Esophagus muscularis mucosa (tissue), 4 donors: ENCODE measurements at regions not wholly inside any gene's neighbourhood (a gene's known extent, or its start where the extent isn't known, plus 50 kb on each side); places are given as distances from the start of the nearest gene placed in this dataset.

ENCODE experiments used
- DNase-seq: peaks from one replicate; pipeline ENCODE4 v3.0.0-alpha.2; 2017; ENCODE audit errors: extremely low spot score
- H3K27ac ChIP-seq, 4 donors: fragments of 200-600 bp; sonication (generic); replicated peaks in 1 of 4; 1 replicate in 3 of 4; 2 replicates in 1 of 4; pipeline ENCODE4 v1.5.1; 2016 to 2019; ENCODE audit warnings: mild to moderate bottlenecking in 1 of 4
- H3K27me3 ChIP-seq, 4 donors: fragments of 200-600 bp; sonication (generic); one replicate each; pipeline versions ENCODE4 v1.5.1 to v1.6.0; 2016 to 2019
- H3K36me3 ChIP-seq, 4 donors: fragments of 200-600 bp; sonication (generic); one replicate each; pipeline ENCODE4 v1.5.1; 2016 to 2019
- H3K4me1 ChIP-seq, 4 donors: fragments of 200-600 bp; sonication (generic); one replicate each; pipeline ENCODE4 v1.5.1; 2016 to 2019
- H3K4me3 ChIP-seq, 4 donors: fragments of 200-600 bp; sonication (generic); 1 replicate in 2 of 4; 2 replicates in 2 of 4; pipeline ENCODE4 v1.5.1; 2016 to 2019; ENCODE audit warnings: mild to moderate bottlenecking in 4 of 4, moderate library complexity in 1 of 4
- H3K9me3 ChIP-seq, 4 donors: fragments of 200-600 bp; sonication (generic); 1 replicate in 3 of 4; 2 replicates in 1 of 4; pipeline ENCODE4 v1.5.1; 2016 to 2019
- EP300 ChIP-seq: sonication (generic); formaldehyde crosslinking; IDR thresholded peaks from one replicate; pipeline ENCODE4 v1.6.1; 2017; ENCODE audit warnings: antibody characterized with exemption
- POLR2A ChIP-seq: fragments of 450-650 bp; IDR thresholded peaks from one replicate; pipeline ENCODE4 v1.6.1; 2017; ENCODE audit warnings: antibody characterized with exemption, moderate library complexity, mild to moderate bottlenecking, low read depth
- POLR2AphosphoS5 ChIP-seq, 2 donors: sonication (generic); formaldehyde crosslinking; IDR thresholded peaks; one replicate each; pipeline ENCODE4 v1.6.1; 2017; ENCODE audit warnings: antibody characterized with exemption in 2 of 2
- WGBS: methylation state at CpG from one replicate; pipeline ENCODE4 v1.1.5; 2018; 5-methylcytosine and 5-hydroxymethylcytosine counted together
- intact Hi-C: fragments of 100-400 bp; cut with DNase I; formaldehyde crosslinking; loops from one replicate; pipeline ENCODE4 v1.15.1; 2023
- TF ChIP-seq, protein P1 (sequence below), 3 experiments: fragments of 200-600 bp in 2 of 3; fragments of 450-650 bp in 1 of 3; sonication (generic) in 2 of 3; IDR thresholded peaks; one replicate each; pipeline ENCODE4 v1.5.1; 2017 to 2019; ENCODE audit warnings: antibody characterized with exemption in 3 of 3, mild to moderate bottlenecking in 2 of 3, moderate library complexity in 1 of 3

DNA sequence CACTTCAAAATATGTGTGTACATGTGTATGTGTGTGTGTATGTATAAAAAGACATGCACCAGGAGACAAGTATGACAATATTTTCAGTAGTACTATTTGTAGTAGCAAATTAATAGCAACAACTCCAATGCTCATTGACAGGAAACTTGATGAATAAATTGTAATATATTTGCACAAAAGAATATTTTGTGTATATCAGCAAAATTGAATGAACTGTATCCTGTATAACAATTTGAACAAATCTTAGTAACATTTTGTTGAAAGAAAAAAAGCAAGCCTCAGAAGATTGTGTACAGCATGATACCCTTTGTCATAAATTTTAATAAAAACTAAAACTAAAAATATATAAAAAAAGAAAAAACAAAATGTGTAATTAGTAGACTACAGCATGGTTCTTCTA is 1367.3 kb upstream of the TMEFF2 start:
- Histone ChIP-seq H3K27me3 (no peaks in the 10 kb centered on the region), H3K4me3 (no peak overlapping the region), H3K9me3 (no peaks in the 10 kb centered on the region), H3K4me1 (no peaks in the 10 kb centered on the region), H3K27ac (no peak overlapping the region), H3K36me3 (no peaks in the 10 kb centered on the region)
- no peak for DNase-seq
- intact Hi-C loops = no loop called here
- no peak for TF ChIP-seq POLR2AphosphoS5 (IDR thresholded peaks at IDR 0.05)

GRCh38 chr2:193561054-193561453 is 1366.3 kb upstream of the TMEFF2 start:
- no peaks in the 10 kb centered on the region for H3K27me3 ChIP-seq
- intact Hi-C loops = no loop called here
- no peaks in the 10 kb centered on the region for H3K9me3 ChIP-seq
- H3K4me1 ChIP-seq = no peaks in the 10 kb centered on the region
- no peak overlapping the region for H3K27ac ChIP-seq
- TF ChIP-seq POLR2AphosphoS5 (IDR thresholded peaks at IDR 0.05) = no peak
- TF ChIP-seq, protein P1, sequence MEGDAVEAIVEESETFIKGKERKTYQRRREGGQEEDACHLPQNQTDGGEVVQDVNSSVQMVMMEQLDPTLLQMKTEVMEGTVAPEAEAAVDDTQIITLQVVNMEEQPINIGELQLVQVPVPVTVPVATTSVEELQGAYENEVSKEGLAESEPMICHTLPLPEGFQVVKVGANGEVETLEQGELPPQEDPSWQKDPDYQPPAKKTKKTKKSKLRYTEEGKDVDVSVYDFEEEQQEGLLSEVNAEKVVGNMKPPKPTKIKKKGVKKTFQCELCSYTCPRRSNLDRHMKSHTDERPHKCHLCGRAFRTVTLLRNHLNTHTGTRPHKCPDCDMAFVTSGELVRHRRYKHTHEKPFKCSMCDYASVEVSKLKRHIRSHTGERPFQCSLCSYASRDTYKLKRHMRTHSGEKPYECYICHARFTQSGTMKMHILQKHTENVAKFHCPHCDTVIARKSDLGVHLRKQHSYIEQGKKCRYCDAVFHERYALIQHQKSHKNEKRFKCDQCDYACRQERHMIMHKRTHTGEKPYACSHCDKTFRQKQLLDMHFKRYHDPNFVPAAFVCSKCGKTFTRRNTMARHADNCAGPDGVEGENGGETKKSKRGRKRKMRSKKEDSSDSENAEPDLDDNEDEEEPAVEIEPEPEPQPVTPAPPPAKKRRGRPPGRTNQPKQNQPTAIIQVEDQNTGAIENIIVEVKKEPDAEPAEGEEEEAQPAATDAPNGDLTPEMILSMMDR (IDR thresholded peaks at IDR 0.05) = no peak
- no peak for TF ChIP-seq POLR2A
- TF ChIP-seq EP300 = no peak
- H3K36me3 ChIP-seq = no peaks in the 10 kb centered on the region
- no peak for DNase-seq
- no peak overlapping the region for H3K4me3 ChIP-seq
- 36% methylated on average over 3 of the region's 3 CpGs for WGBS

- Histone ChIP-seq H3K4me1 (no peaks in the 10 kb centered on the region), H3K36me3 (no peaks in the 10 kb centered on the region), H3K27ac (no peak overlapping the region), H3K4me3 (no peak overlapping the region), H3K9me3 (no peaks in the 10 kb centered on the region), H3K27me3 (no peaks in the 10 kb centered on the region)
- intact Hi-C loops = no loop called here
- TF ChIP-seq, protein P1 (IDR thresholded peaks at IDR 0.05) = no peak
- TF ChIP-seq EP300 (no peak), POLR2AphosphoS5 (IDR thresholded peaks at IDR 0.05) (no peak), POLR2A (no peak)
- WGBS = 81% methylated on average over 1 of the region's 1 CpG
- DNase-seq = no peak
These were observed 1362.2 kb upstream of the TMEFF2 start for GRCh38 chr2:193556766-193557470.

DNA sequence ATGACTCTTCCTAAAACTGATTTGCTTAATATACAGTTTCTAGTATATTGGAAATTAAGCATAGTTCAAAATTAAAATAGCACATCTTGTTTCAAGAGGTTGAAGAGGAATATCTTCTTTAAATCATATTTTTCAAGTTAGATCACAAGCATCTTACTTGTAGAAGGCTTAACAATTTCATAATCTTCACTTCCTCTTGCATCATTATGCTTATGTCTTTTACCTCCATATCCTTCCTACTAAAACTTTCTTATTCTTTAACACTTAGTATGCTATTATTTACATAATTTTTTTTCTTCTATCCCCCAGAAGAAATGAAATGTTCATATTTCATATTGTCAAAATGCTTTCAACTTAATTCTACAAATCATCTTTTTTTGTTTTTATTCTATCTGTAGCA is 1354.9 kb upstream of the TMEFF2 start:
- DNase-seq = no peak
- peaks cover 0 to 8% (median 0%) of the 10 kb centered on the region in 4 donors for H3K9me3 ChIP-seq
- no peaks in the 10 kb centered on the region for H3K4me1 ChIP-seq
- TF ChIP-seq POLR2AphosphoS5 (IDR thresholded peaks at IDR 0.05) (no peak), EP300 (no peak), POLR2A (no peak)
- TF ChIP-seq, protein P1 (IDR thresholded peaks at IDR 0.05) = no peak
- intact Hi-C loops = no loop called here
- no peak overlapping the region for H3K27ac ChIP-seq
- H3K4me3 ChIP-seq = no peak overlapping the region
- no peaks in the 10 kb centered on the region for H3K36me3 ChIP-seq
- H3K27me3 ChIP-seq = no peaks in the 10 kb centered on the region

DNA sequence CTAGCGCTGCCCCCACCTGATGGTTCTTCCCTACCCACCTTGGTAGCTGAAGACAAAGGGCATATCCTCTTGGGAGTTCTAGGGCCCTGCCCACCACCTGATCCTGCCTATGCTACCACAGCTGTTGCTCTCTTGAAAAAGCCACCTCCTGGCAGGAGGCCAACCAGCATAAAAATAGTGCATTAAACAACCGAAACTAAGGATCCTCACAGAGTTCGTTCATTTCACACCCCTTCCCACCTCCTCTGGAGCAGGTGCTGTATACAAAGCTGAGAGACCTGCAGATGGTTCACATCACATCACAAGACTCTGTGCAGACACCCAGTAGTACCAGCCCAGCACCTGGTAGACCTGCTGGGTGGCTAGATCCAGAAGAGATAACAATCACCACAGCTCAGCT is 1348.0 kb upstream of the TMEFF2 start:
- no peaks in the 10 kb centered on the region for H3K4me1 ChIP-seq
- DNase-seq = no peak
- H3K9me3 ChIP-seq = no peaks in the 10 kb centered on the region
- no peaks in the 10 kb centered on the region for H3K27me3 ChIP-seq
- TF ChIP-seq POLR2AphosphoS5 (IDR thresholded peaks at IDR 0.05) = no peak
- intact Hi-C loops = no loop called here
- H3K4me3 ChIP-seq = no peak overlapping the region
- WGBS = 81% methylated on average over 3 of the region's 3 CpGs
- no peaks in the 10 kb centered on the region for H3K36me3 ChIP-seq
- H3K27ac ChIP-seq = no peak overlapping the region

DNA sequence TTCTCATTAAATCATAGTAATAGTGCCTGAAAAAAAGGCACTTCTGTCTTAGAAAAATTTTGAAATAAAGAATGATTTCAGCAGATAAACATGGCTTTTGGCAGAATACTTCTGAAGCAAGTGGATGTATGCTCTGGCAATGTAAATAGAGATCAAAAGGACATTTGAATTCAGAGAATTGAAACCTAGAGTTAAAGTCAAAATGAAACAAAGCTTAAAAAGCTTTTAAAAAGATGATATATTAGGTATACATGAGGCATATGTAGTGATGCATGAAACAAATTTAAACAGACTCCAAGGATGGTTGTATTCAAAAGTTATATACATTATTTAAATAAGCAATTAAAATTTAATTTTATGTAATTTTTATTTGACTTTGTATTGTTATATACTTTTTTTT is 1344.5 kb upstream of the TMEFF2 start:
- Histone ChIP-seq H3K36me3 (no peaks in the 10 kb centered on the region), H3K27ac (no peak overlapping the region), H3K4me1 (no peaks in the 10 kb centered on the region), H3K4me3 (no peak overlapping the region), H3K27me3 (no peaks in the 10 kb centered on the region), H3K9me3 (no peaks in the 10 kb centered on the region)
- no peak for TF ChIP-seq POLR2A
- no peak for TF ChIP-seq EP300
- no peak for TF ChIP-seq POLR2AphosphoS5 (IDR thresholded peaks at IDR 0.05)
- intact Hi-C loops = no loop called here
- DNase-seq = no peak
